ENCODE measurements at regions not wholly inside any gene's neighbourhood (a gene's known extent, or its start where the extent isn't known, plus 50 kb on each side); places are given as distances from the start of the nearest gene placed in this dataset.

- TF ChIP-seq SMAD1 (IDR thresholded peaks at IDR 0.05; ENCODE audit: low read depth, low read length, partially characterized antibody) (no peak), ZNF584 (CRISPR knock-in tag; IDR thresholded peaks at IDR 0.05; ENCODE audit: low read depth) (no peak), ZFPM2 (CRISPR knock-in tag; IDR thresholded peaks at IDR 0.05) (no peak), DLX4 (CRISPR knock-in tag; IDR thresholded peaks at IDR 0.05) (no peak), ZKSCAN1 (IDR thresholded peaks at IDR 0.05; ENCODE audit: low read depth, low read length) (no peak)
Measured at GRCh38 chr5:180435594-180435993, 58.6 kb upstream of the CNOT6 start (continued).

GRCh38 chr5:180436275-180436674 lies 57.9 kb upstream of the CNOT6 start:
- Histone ChIP-seq H3K4me3 (no peak overlapping the region), H3K27me3 (ENCODE audit: control insufficient read depth in 2 of 2, insufficient read depth in 2 of 2, low read length in 2 of 2) (peaks cover 9 to 63% of the 10 kb centered on the region in 2 experiments; a peak in 4 of 5 replicates), H3K9me1 (ENCODE audit: control insufficient read depth, insufficient read depth, low read length) (no peaks in the 10 kb centered on the region), H3K9me3 (replicated peaks; ENCODE audit: control insufficient read depth, insufficient read depth, low read depth, low read length) (no peaks in the 10 kb centered on the region; the same call in 1 of the 2 replicates), H3K27ac (ENCODE audit: extremely low read depth, low read depth, low read length) (no peak overlapping the region), H3K9ac (ENCODE audit: insufficient read depth in 1 of 2, low read depth in 2 of 2, low read length in 2 of 2) (no peak overlapping the region), H3K4me2 (ENCODE audit: insufficient read depth, low read length) (no peak overlapping the region), H3K79me2 (ENCODE audit: control insufficient read depth, insufficient read depth, low read length) (no peaks in the 10 kb centered on the region), H4K20me1 (replicated peaks; ENCODE audit: control insufficient read depth, insufficient read depth, low read length) (no peaks in the 10 kb centered on the region; the same call in 1 of the 2 replicates), H3K36me3 (ENCODE audit: control insufficient read depth, insufficient read depth, low read length) (no peaks in the 10 kb centered on the region), H2AFZ (ENCODE audit: low read depth, low read length) (no peak overlapping the region), H3K4me1 (replicated peaks in 1 of 2; ENCODE audit: control insufficient read depth in 2 of 2, insufficient read depth in 2 of 2, low read length in 2 of 2) (peaks cover 0 to 10% of the 10 kb centered on the region in 2 experiments; a peak in 1 of 5 replicates)
- POLR2A ChIA-PET = interaction anchor here (0.7 kb wide), 1 partner anchor 120 kb away, joined by 4 read pairs; no protein-coding TSS in a partner anchor
- ATAC-seq = no peak
- DNase-seq (ENCODE audit: extremely low read depth in 1 of 4, low spot score in 3 of 4) = no peak
- in situ Hi-C loops (cut with MboI) (no loop called here), intact Hi-C loops (cut with micrococcal nuclease) (no loop called here)
- no TSS peak for BruUV-seq (replicated peaks)
- TF ChIP-seq CTBP1 (IDR thresholded peaks at IDR 0.05; ENCODE audit: borderline replicate concordance) (no peak), RB1 (IDR thresholded peaks at IDR 0.05; ENCODE audit: low read depth) (no peak), PBX2 (CRISPR knock-in tag; IDR thresholded peaks at IDR 0.05; ENCODE audit: low read depth) (no peak), PBX2 (tag; conservative IDR thresholded peaks at IDR 0.05; ENCODE audit: low read depth) (no peak), ETV6 (IDR thresholded peaks at IDR 0.05; ENCODE audit: borderline replicate concordance in 1 of 2, low read depth in 2 of 2, low read length in 1 of 2) (no peak), ETV6 (CRISPR knock-in tag; IDR thresholded peaks at IDR 0.05; ENCODE audit: borderline replicate concordance) (no peak), FOXM1 (IDR thresholded peaks at IDR 0.05; ENCODE audit: low read depth) (no peak), FOXM1 (CRISPR knock-in tag; IDR thresholded peaks at IDR 0.05; ENCODE audit: low read depth) (no peak)
- WGBS (ENCODE audit: insufficient coverage, low coverage, missing lambda C conversion rate) = 2% methylated on average over 11 of the region's 13 CpGs
- CTCF ChIA-PET (ENCODE audit: low intra/inter-chr PET ratio) = no interaction called here
- no peak for FAIRE-seq
